T-cell (primary cell): ENCODE measurements at regions not wholly inside any gene's neighbourhood (a gene's known extent, or its start where the extent isn't known, plus 50 kb on each side); places are given as distances from the start of the nearest gene placed in this dataset.

Source experiments
- ATAC-seq, 4 experiments: fragments of 200-7000 bp in 3 of 4; fragments of 150-1000 bp in 1 of 4; cut with Tn5 transposase; replicated peaks in 1 of 4; 1 replicate in 3 of 4; 2 replicates in 1 of 4; pipeline ENCODE4 v1.10.0; 2021; ENCODE audit warnings: moderate library complexity in 3 of 4, mild to moderate bottlenecking in 2 of 4, moderate number of reproducible peaks in 1 of 4
- CTCF ChIA-PET, 2 donors: fragments of 300-600 bp; sonication (Branson Sonifier 250); formaldehyde crosslinking; loops; one replicate each; lab custom pipeline; 2022; ENCODE audit warnings: antibody characterized with exemption in 2 of 2; lab: Charles Lee
- POLR2A ChIA-PET, 2 donors: fragments of 300-600 bp; sonication (Branson Sonifier 250); formaldehyde crosslinking; loops; one replicate each; lab custom pipeline; 2022; ENCODE audit warnings: antibody characterized with exemption in 2 of 2; lab: Charles Lee
- DNase-seq, 35 experiments: peaks; one replicate each; pipeline versions ENCODE4 v3.0.0 to v3.0.0-alpha.2; 2013 to 2023
- H3K27ac ChIP-seq: one replicate; pipeline ENCODE4 v1.5.1; 2013; ENCODE audit warnings: low read length
- H3K27me3 ChIP-seq, 2 experiments: replicated peaks in 1 of 2; 1 replicate in 1 of 2; 2 replicates in 1 of 2; pipeline versions ENCODE4 v1.6.1 to v1.7.0; 2013; ENCODE audit warnings: low read length in 1 of 2, mixed read lengths in 1 of 2; ENCODE audit not compliant: control insufficient read depth in 2 of 2, insufficient read depth in 2 of 2; ENCODE audit errors: extremely low read depth in 1 of 2
- H3K36me3 ChIP-seq, 2 donors: 1 replicate in 1 of 2; 2 replicates in 1 of 2; pipeline versions ENCODE4 v1.6.1 to v1.7.0; 2013; ENCODE audit warnings: low read length in 1 of 2; ENCODE audit not compliant: control insufficient read depth in 2 of 2, insufficient read depth in 1 of 2; ENCODE audit errors: extremely low read depth in 1 of 2
- H3K4me1 ChIP-seq, 2 experiments: 1 replicate in 1 of 2; 2 replicates in 1 of 2; pipeline versions ENCODE4 v1.6.1 to v1.7.0; 2013; ENCODE audit warnings: low read length in 2 of 2, mixed read lengths in 1 of 2; ENCODE audit not compliant: insufficient read depth in 2 of 2, control insufficient read depth in 1 of 2; ENCODE audit errors: extremely low read depth in 1 of 2
- H3K4me3 ChIP-seq, 2 donors: 1 replicate in 1 of 2; 2 replicates in 1 of 2; pipeline versions ENCODE4 v1.5.1 to v1.7.0; 2013; ENCODE audit warnings: mild to moderate bottlenecking in 2 of 2, low read length in 1 of 2, moderate library complexity in 1 of 2; ENCODE audit not compliant: control insufficient read depth in 1 of 2; ENCODE audit errors: extremely low read depth in 1 of 2
- H3K9me3 ChIP-seq: 2 replicates; pipeline ENCODE4 v1.7.0; 2013
- H3K27ac Mint-ChIP-seq, 2 donors: one replicate each; pipeline ENCODE4 v1.8.0; 2020 to 2021; ENCODE audit warnings: mild to moderate bottlenecking in 2 of 2, mixed read lengths in 2 of 2
- H3K27me3 Mint-ChIP-seq, 2 donors: one replicate each; pipeline ENCODE4 v1.8.0; 2021 to 2022; ENCODE audit warnings: mixed read lengths in 2 of 2
- H3K36me3 Mint-ChIP-seq: one replicate; pipeline ENCODE4 v1.8.0; 2021; ENCODE audit warnings: mixed read lengths
- H3K4me1 Mint-ChIP-seq, 3 donors: one replicate each; pipeline ENCODE4 v1.8.0; 2020 to 2022; ENCODE audit warnings: mixed read lengths in 3 of 3, mild to moderate bottlenecking in 1 of 3
- H3K4me3 Mint-ChIP-seq, 3 donors: one replicate each; pipeline ENCODE4 v1.8.0; 2020 to 2022; ENCODE audit warnings: mild to moderate bottlenecking in 3 of 3, mixed read lengths in 3 of 3, moderate library complexity in 3 of 3
- H3K9me3 Mint-ChIP-seq, 3 donors: one replicate each; pipeline ENCODE4 v1.8.0; 2020 to 2022; ENCODE audit warnings: mixed read lengths in 3 of 3
- WGBS: methylation state at CpG from one replicate; pipeline ENCODE4 v1.1.5; 2013; ENCODE audit warnings: missing lambda C conversion rate; ENCODE audit not compliant: insufficient coverage; 5-methylcytosine and 5-hydroxymethylcytosine counted together

DNA sequence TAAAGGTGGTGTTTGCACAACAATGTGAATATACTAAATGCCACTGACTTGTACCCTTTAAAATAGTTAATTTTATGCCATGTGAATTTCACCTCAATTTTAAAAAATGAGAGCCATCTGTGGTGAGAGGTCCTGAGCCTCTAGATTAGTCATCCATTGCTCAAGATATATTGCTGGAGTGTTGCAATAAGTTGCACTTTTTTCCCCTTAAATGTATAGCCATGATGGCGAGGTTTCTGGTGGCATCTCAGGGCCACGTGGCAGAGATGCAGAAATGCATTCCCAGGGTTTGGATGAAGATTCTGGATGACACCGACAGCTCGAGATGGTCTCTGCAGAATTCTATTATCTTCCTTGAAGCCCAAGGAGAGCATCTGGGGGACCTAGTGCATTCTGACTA lies 153.7 kb downstream of the AACS start:
- Histone ChIP-seq H3K36me3 (no peaks in the 10 kb centered on the region), H3K27me3 (peaks cover 0 to 20% of the 10 kb centered on the region in 2 experiments), H3K4me1 (no peaks in the 10 kb centered on the region), H3K27ac (no peak overlapping the region), H3K4me3 (no peak overlapping the region), H3K9me3 (no peaks in the 10 kb centered on the region)
- ChIA-PET POLR2A (no interaction called here), CTCF (interaction anchor here in 1 of 2 donors (1.0 kb wide), 1 partner anchor 8 kb away, joined by 3 read pairs; no protein-coding TSS in a partner anchor)
- Mint-ChIP-seq H3K36me3 (no peaks in the 10 kb centered on the region), H3K27me3 (peaks cover 9 to 27% of the 10 kb centered on the region in 2 donors), H3K9me3 (peaks cover 0 to 3% (median 0%) of the 10 kb centered on the region in 3 donors), H3K4me3 (no peak overlapping the region), H3K27ac (no peak overlapping the region), H3K4me1 (no peaks in the 10 kb centered on the region)
- DNase-seq: no peak
- no peak for ATAC-seq
- 65% methylated on average over 4 of the region's 4 CpGs for WGBS

DNA sequence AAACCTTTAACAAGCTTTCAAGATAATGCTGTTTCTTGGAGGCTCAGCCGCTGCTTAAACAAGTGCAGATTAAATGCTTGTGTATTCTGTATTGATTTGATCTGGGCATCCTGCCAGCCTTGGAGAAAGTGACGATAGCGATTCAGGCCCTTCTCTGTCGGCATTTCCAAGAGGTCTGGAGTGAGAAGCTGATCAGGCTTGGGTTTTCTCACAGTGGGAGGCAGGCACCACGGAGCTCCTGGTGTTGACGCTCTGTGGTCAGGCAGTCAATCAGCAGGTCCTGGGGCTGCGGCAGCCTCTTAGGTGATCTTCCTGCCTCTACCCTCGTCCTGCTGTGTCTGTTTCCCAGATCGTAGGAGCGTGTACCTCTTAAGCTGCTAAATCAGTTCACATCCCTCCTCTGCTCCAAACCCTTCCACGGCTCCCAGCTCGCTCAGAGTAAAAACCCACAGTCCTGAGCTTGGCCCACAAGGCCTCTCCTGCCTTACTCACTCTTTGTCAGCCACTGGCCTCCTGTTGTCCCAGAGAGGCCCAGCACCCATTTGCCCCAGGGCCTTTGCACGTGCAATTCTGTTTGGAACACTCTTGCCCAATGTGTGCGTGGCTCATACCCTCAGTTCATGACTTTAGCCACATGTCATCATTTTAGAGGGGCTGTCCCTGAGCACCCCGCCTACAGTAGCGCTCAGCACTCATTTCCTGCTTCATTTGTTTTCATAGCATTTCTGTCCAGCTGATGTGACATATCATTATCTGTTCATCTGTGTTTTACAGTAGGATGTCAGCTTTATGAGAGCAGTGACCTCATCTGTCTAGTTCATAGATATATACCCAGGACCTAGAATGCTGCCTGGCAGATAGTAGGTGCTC lies 155.4 kb downstream of the AACS start:
- POLR2A ChIA-PET: no interaction called here
- peaks cover 0 to 17% of the 10 kb centered on the region in 2 experiments for H3K27me3 ChIP-seq
- no peaks in the 10 kb centered on the region for H3K36me3 ChIP-seq
- H3K27me3 Mint-ChIP-seq: peaks cover 9 to 23% of the 10 kb centered on the region in 2 donors
- H3K9me3 Mint-ChIP-seq: peaks cover 0 to 3% (median 0%) of the 10 kb centered on the region in 3 donors
- H3K4me3 Mint-ChIP-seq: no peak overlapping the region
- ATAC-seq: no peak
- CTCF ChIA-PET: no interaction called here
- no peaks in the 10 kb centered on the region for H3K36me3 Mint-ChIP-seq
- no peak overlapping the region for H3K27ac Mint-ChIP-seq
- no peak overlapping the region for H3K27ac ChIP-seq
- no peaks in the 10 kb centered on the region for H3K4me1 ChIP-seq
- 82% methylated on average over 15 of the region's 16 CpGs for WGBS
- H3K4me3 ChIP-seq: no peak overlapping the region
- no peaks in the 10 kb centered on the region for H3K4me1 Mint-ChIP-seq
- no peaks in the 10 kb centered on the region for H3K9me3 ChIP-seq
- DNase-seq: no peak

DNA sequence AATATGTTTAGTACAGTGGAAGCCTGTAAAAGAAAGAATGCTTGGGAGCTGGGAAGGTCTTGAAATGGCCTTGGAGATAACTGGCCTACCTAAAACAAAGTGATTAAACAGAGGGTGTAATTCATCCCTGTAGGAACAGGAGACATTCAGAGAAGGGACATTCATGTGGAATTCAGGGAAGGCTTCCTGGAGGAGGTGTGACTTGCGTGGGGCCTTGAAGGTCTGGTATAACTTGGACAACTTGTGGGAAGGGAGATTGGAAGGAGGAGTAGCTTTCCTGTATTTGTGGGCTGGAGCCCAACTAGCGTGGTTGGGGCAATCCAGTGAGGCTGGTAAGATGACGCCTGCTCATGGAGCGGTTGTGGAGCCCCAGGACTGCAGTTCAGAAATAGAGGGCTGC lies 156.4 kb downstream of the AACS start:
- ChIA-PET POLR2A (no interaction called here), CTCF (no interaction called here)
- Mint-ChIP-seq H3K36me3 (no peaks in the 10 kb centered on the region), H3K27me3 (peaks cover 9 to 23% of the 10 kb centered on the region in 2 donors), H3K4me3 (no peak overlapping the region), H3K27ac (no peak overlapping the region), H3K9me3 (peaks cover 0 to 3% (median 0%) of the 10 kb centered on the region in 3 donors), H3K4me1 (no peaks in the 10 kb centered on the region)
- peaks cover 0 to 16% of the 10 kb centered on the region in 2 experiments for H3K27me3 ChIP-seq
- H3K4me1 ChIP-seq: no peaks in the 10 kb centered on the region
- ATAC-seq (no peak), DNase-seq (no peak)
- WGBS: 94% methylated on average over 4 of the region's 4 CpGs
- H3K36me3 ChIP-seq: no peaks in the 10 kb centered on the region
- no peaks in the 10 kb centered on the region for H3K9me3 ChIP-seq
- H3K4me3 ChIP-seq: no peak overlapping the region
- H3K27ac ChIP-seq: no peak overlapping the region

DNA sequence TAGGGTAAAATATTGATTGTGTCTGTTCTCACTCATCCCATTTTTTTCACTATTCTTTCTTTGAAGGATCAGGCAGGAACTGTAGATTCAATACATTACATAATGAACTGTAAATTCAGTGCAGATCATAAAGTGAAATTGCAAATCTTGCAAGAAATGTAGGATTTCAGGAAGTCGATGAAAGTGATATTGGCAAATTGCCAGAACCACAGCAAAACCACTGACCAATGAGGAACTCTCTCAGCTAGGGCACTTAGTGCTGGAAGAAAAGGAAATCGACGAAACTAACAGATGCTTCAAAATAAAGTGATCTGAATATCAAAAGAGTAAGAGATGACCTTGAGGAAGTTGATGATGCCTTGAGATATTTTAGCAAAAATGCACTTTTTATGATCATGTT lies 157.6 kb downstream of the AACS start:
- peaks cover 0 to 14% of the 10 kb centered on the region in 2 experiments for H3K27me3 ChIP-seq
- H3K4me1 Mint-ChIP-seq: no peaks in the 10 kb centered on the region
- H3K4me3 Mint-ChIP-seq: no peak overlapping the region
- no peaks in the 10 kb centered on the region for H3K36me3 ChIP-seq
- H3K9me3 ChIP-seq: no peaks in the 10 kb centered on the region
- ATAC-seq (no peak), DNase-seq (no peak)
- peaks cover 13 to 23% of the 10 kb centered on the region in 2 donors for H3K27me3 Mint-ChIP-seq
- ChIA-PET POLR2A (no interaction called here), CTCF (no interaction called here)
- no peak overlapping the region for H3K4me3 ChIP-seq
- H3K9me3 Mint-ChIP-seq: peaks cover 0 to 3% (median 0%) of the 10 kb centered on the region in 3 donors
- H3K36me3 Mint-ChIP-seq: no peaks in the 10 kb centered on the region
- no peaks in the 10 kb centered on the region for H3K4me1 ChIP-seq
- no peak overlapping the region for H3K27ac ChIP-seq
- WGBS: 0% methylated on average over 2 of the region's 3 CpGs
- no peak overlapping the region for H3K27ac Mint-ChIP-seq

DNA sequence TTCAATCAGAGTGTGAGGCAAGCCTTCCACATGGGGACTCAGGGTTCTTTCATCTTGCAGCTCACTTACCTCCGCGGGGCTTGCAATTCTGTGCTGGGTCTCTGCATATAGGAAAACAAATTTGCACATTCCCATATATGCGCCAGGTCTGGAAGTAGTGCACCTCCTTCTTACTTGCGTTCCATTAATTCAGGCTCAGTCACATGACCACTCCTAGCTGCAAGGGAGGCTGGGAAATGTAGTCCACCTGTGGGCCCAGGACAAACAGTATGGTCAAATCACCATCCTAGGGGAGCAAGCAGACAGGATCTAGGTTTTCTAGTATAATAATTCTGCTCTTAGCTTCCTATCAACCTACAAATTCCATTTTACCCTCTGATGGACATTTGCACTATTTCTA lies 160.4 kb downstream of the AACS start:
- no peaks in the 10 kb centered on the region for H3K4me1 ChIP-seq
- Mint-ChIP-seq H3K27me3 (peaks cover 14 to 20% of the 10 kb centered on the region in 2 donors), H3K4me1 (no peaks in the 10 kb centered on the region), H3K4me3 (no peak overlapping the region), H3K9me3 (peaks cover 0 to 3% (median 0%) of the 10 kb centered on the region in 3 donors), H3K27ac (no peak overlapping the region), H3K36me3 (no peaks in the 10 kb centered on the region)
- DNase-seq (no peak), ATAC-seq (no peak)
- no peak overlapping the region for H3K27ac ChIP-seq
- no peaks in the 10 kb centered on the region for H3K36me3 ChIP-seq
- WGBS: 86% methylated on average over 4 of the region's 4 CpGs
- peaks cover 0 to 19% of the 10 kb centered on the region in 2 experiments for H3K27me3 ChIP-seq
- H3K4me3 ChIP-seq: no peak overlapping the region
- ChIA-PET CTCF (no interaction called here), POLR2A (no interaction called here)
- H3K9me3 ChIP-seq: no peaks in the 10 kb centered on the region

DNA sequence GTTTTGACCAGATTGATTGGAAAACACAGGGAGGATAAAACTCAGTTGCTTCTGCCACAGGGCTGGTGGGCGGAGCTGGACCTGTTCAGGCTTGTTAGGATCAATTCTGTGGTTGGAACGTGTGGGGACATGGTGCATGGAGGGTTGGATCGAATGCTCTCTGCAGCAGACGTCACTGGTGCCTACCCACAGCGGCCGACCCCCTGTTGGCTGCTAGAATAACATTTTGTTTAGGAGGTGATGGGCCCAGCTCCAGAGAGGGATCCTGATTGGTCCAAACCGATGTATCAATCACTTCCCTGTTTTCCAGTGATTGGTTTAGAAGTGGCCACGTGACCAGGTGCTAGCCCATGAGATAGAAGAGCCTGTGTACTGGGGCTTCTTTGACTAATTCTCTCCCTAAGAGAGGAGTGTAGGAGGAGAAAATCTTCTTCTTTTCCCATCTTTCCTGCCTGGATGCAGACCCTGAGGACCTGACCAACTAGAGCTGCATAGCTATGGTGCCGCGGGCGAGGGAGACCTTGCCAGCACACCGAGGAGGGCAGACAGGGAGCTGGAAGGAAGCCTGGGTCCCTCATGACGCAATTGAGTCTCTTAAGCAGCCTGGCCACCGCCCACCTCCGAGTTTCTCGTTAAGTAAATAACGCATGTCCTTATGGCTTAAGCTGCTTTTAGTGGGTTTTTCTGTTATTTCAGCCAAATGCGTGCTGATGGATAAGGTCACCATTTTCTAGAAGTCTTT lies 163.5 kb downstream of the AACS start:
- no peak for ATAC-seq
- CTCF ChIA-PET: no interaction called here
- no peak overlapping the region for H3K4me3 Mint-ChIP-seq

More for the DNA sequence above, 163.5 kb downstream of the AACS start:
- no peak for DNase-seq
- WGBS: 82% methylated on average over 11 of the region's 18 CpGs
- no peak overlapping the region for H3K4me3 ChIP-seq
- H3K27me3 ChIP-seq: peaks cover 0 to 18% of the 10 kb centered on the region in 2 experiments
- H3K9me3 ChIP-seq: no peaks in the 10 kb centered on the region
- H3K27me3 Mint-ChIP-seq: peaks cover 7 to 8% of the 10 kb centered on the region in 2 donors
- no peak overlapping the region for H3K27ac Mint-ChIP-seq
- no peaks in the 10 kb centered on the region for H3K36me3 Mint-ChIP-seq
- H3K27ac ChIP-seq: no peak overlapping the region
- POLR2A ChIA-PET: no interaction called here
- H3K4me1 ChIP-seq: no peaks in the 10 kb centered on the region
- H3K36me3 ChIP-seq: no peaks in the 10 kb centered on the region
- H3K9me3 Mint-ChIP-seq: no peaks in the 10 kb centered on the region
- H3K4me1 Mint-ChIP-seq: no peaks in the 10 kb centered on the region
